ENCODE measurements at regions not wholly inside any gene's neighbourhood (a gene's known extent, or its start where the extent isn't known, plus 50 kb on each side); places are given as distances from the start of the nearest gene placed in this dataset.

DNA sequence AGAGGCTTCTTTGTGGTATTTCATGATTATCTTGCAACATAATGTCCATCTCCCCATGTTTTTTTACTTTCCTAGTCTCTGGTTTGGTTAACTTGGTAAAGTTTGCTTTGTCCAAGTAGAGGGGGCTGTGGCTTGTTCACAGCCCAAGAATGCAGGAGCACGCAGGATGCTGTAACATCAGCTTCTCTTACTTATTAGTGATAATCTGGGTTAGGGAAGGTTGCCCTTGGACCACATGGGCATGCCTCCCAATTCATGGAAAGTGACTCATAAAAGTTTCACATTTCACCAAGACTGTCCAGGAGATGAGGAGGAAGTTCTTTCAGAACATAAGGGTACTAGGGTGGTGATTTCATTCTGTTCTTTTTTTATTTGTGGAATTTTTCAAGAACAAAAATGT is 146.0 kb upstream of the USP9Y start:
- TF ChIP-seq POLR2A (IDR thresholded peaks at IDR 0.05; ENCODE audit: low read length) (no peak), GATA1 (IDR thresholded peaks at IDR 0.05; ENCODE audit: low read depth, low read length) (no peak)
